ENCODE measurements at regions not wholly inside any gene's neighbourhood (a gene's known extent, or its start where the extent isn't known, plus 50 kb on each side); places are given as distances from the start of the nearest gene placed in this dataset.

DNA sequence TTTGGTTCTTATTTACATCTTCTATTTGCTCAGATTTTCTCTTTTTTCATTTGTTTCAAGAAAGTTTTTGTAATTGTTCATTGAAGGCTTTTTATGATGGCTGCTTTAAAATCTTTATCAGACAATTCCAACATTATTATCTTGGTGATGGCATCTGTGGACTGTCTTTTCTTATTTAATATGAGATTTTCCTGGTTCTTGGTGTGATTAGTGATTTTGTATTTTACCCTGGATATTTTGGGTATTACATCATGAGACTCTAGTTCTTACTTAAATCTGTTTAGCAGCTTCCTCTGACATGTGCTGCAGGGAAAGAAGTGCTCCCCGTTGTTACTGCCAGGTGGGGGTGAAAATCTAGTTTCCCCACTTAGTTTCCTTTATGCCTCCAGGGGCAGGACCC is 94.2 kb upstream of the ANKH start (continued):
- TF ChIP-seq JUND (IDR thresholded peaks at IDR 0.05; ENCODE audit: low read length) = no peak
- TF ChIP-seq BCL11A (IDR thresholded peaks at IDR 0.05; ENCODE audit: low read depth in 2 of 2, low read length in 2 of 2) = no peak
- TF ChIP-seq BACH1 (IDR thresholded peaks at IDR 0.05; ENCODE audit: low read length) = no peak
- TF ChIP-seq POU5F1 (IDR thresholded peaks at IDR 0.05; ENCODE audit: low read depth, low read length) = no peak
- TF ChIP-seq KDM4A (IDR thresholded peaks at IDR 0.05; ENCODE audit: low read depth, low read length, severe bottlenecking) = no peak

Data from H1 (cell line).